Mesothelial cell of epicardium (in vitro differentiated cells): ENCODE measurements at regions not wholly inside any gene's neighbourhood (a gene's known extent, or its start where the extent isn't known, plus 50 kb on each side); places are given as distances from the start of the nearest gene placed in this dataset.

ENCODE experiments used
- DNase-seq, 2 experiments: peaks; one replicate each; pipeline ENCODE4 v3.0.0; 2021; ENCODE audit warnings: low spot score in 2 of 2; ENCODE audit not compliant: unreplicated experiment in 2 of 2
- H3K27ac Mint-ChIP-seq: 2 replicates; pipeline ENCODE4 v1.8.0; 2021; ENCODE audit warnings: mixed read lengths
- H3K27me3 Mint-ChIP-seq: 2 replicates; pipeline ENCODE4 v1.8.0; 2021; ENCODE audit warnings: low read depth, mixed read lengths
- H3K36me3 Mint-ChIP-seq: 2 replicates; pipeline ENCODE4 v1.8.0; 2021; ENCODE audit warnings: mixed read lengths
- H3K4me1 Mint-ChIP-seq: 2 replicates; pipeline ENCODE4 v1.8.0; 2021; ENCODE audit warnings: mixed read lengths
- H3K4me3 Mint-ChIP-seq: 2 replicates; pipeline ENCODE4 v1.8.0; 2021; ENCODE audit warnings: mild to moderate bottlenecking, moderate library complexity, mixed read lengths
- H3K9me3 Mint-ChIP-seq: 2 replicates; pipeline ENCODE4 v1.8.0; 2021; ENCODE audit warnings: mixed read lengths
- CTCF ChIP-seq: fragments of 200-600 bp; sonication (generic); IDR thresholded peaks from one replicate; pipeline ENCODE4 v1.5.0; 2021; ENCODE audit warnings: antibody characterized with exemption; ENCODE audit not compliant: unreplicated experiment

GRCh38 chr4:14701389-14701788 is 300.9 kb upstream of the CPEB2 start:
- no peak overlapping the region for H3K27ac Mint-ChIP-seq
- DNase-seq = no peak
- TF ChIP-seq CTCF = no peak
- peaks cover 11% of the 10 kb centered on the region for H3K27me3 Mint-ChIP-seq
- H3K4me1 Mint-ChIP-seq = no peaks in the 10 kb centered on the region
- H3K36me3 Mint-ChIP-seq = no peaks in the 10 kb centered on the region
- H3K9me3 Mint-ChIP-seq = no peaks in the 10 kb centered on the region
- no peak overlapping the region for H3K4me3 Mint-ChIP-seq

- Mint-ChIP-seq H3K9me3 (no peaks in the 10 kb centered on the region), H3K36me3 (no peaks in the 10 kb centered on the region), H3K4me1 (no peaks in the 10 kb centered on the region), H3K4me3 (no peak overlapping the region), H3K27ac (no peak overlapping the region), H3K27me3 (peaks cover 11% of the 10 kb centered on the region)
- TF ChIP-seq CTCF = no peak
- no peak for DNase-seq
These were observed 300.4 kb upstream of the CPEB2 start for GRCh38 chr4:14701896-14702295.

GRCh38 chr4:14708574-14708973 is 293.7 kb upstream of the CPEB2 start:
- H3K27ac Mint-ChIP-seq = no peak overlapping the region
- TF ChIP-seq CTCF = no peak
- H3K9me3 Mint-ChIP-seq = no peaks in the 10 kb centered on the region
- DNase-seq = no peak
- H3K36me3 Mint-ChIP-seq = no peaks in the 10 kb centered on the region
- H3K27me3 Mint-ChIP-seq = peaks cover 6% of the 10 kb centered on the region
- H3K4me3 Mint-ChIP-seq = no peak overlapping the region
- no peaks in the 10 kb centered on the region for H3K4me1 Mint-ChIP-seq

- Mint-ChIP-seq H3K36me3 (no peaks in the 10 kb centered on the region), H3K4me1 (no peaks in the 10 kb centered on the region), H3K27me3 (peaks cover 5% of the 10 kb centered on the region), H3K27ac (no peak overlapping the region), H3K9me3 (no peaks in the 10 kb centered on the region), H3K4me3 (no peak overlapping the region)
- DNase-seq = no peak
- TF ChIP-seq CTCF = no peak
These were observed 291.0 kb upstream of the CPEB2 start for GRCh38 chr4:14711259-14711658.

GRCh38 chr4:14716691-14717090 is 285.6 kb upstream of the CPEB2 start:
- H3K4me3 Mint-ChIP-seq = no peak overlapping the region
- no peak for TF ChIP-seq CTCF
- H3K4me1 Mint-ChIP-seq = no peaks in the 10 kb centered on the region
- no peak for DNase-seq
- no peak overlapping the region for H3K27ac Mint-ChIP-seq
- H3K36me3 Mint-ChIP-seq = no peaks in the 10 kb centered on the region
- peaks cover 14% of the 10 kb centered on the region for H3K9me3 Mint-ChIP-seq
- H3K27me3 Mint-ChIP-seq = peaks cover 3% of the 10 kb centered on the region

GRCh38 chr4:14719053-14719452 is 283.2 kb upstream of the CPEB2 start:
- Mint-ChIP-seq H3K36me3 (no peaks in the 10 kb centered on the region), H3K27ac (no peak overlapping the region), H3K4me1 (no peaks in the 10 kb centered on the region), H3K9me3 (peaks cover 21% of the 10 kb centered on the region), H3K27me3 (peaks cover 2% of the 10 kb centered on the region), H3K4me3 (no peak overlapping the region)
- no peak for TF ChIP-seq CTCF
- DNase-seq = no peak
